CD4-positive, alpha-beta memory T cell (primary cell): ENCODE measurements at regions not wholly inside any gene's neighbourhood (a gene's known extent, or its start where the extent isn't known, plus 50 kb on each side); places are given as distances from the start of the nearest gene placed in this dataset.

ENCODE experiments used
- CTCF ChIA-PET: fragments of 350-600 bp; sonication (Branson Sonifier 250); formaldehyde crosslinking; loops from one replicate; lab custom pipeline; 2021; ENCODE audit warnings: inconsistent platforms; ENCODE audit not compliant: partially characterized antibody; lab: Charles Lee
- POLR2A ChIA-PET: fragments of 350-600 bp; sonication (Branson Sonifier 250); formaldehyde crosslinking; loops from one replicate; lab custom pipeline; 2021; ENCODE audit not compliant: partially characterized antibody; lab: Charles Lee
- DNase-seq, 5 donors: peaks; one replicate each; pipeline versions ENCODE4 v3.0.0 to v3.0.0-alpha.2; 2020 to 2022; ENCODE audit warnings: mixed read lengths in 1 of 5
- H3K27ac ChIP-seq: one replicate; pipeline ENCODE4 v1.7.0; 2013; ENCODE audit warnings: low read depth, low read length
- H3K27me3 ChIP-seq: 2 replicates; pipeline ENCODE4 v1.7.0; 2013; ENCODE audit warnings: mild to moderate bottlenecking, low read length, moderate library complexity; ENCODE audit not compliant: insufficient read depth
- H3K36me3 ChIP-seq: 2 replicates; pipeline ENCODE4 v1.7.0; 2013; ENCODE audit warnings: mild to moderate bottlenecking, low read length, moderate library complexity; ENCODE audit not compliant: insufficient read depth
- H3K4me1 ChIP-seq: 2 replicates; pipeline ENCODE4 v1.7.0; 2013; ENCODE audit warnings: mild to moderate bottlenecking, low read length, moderate library complexity; ENCODE audit not compliant: insufficient read depth
- H3K4me3 ChIP-seq, 2 donors: one replicate each; pipeline ENCODE4 v1.7.0; 2013; ENCODE audit warnings: low read length in 2 of 2, mild to moderate bottlenecking in 1 of 2
- H3K9me3 ChIP-seq, 2 donors: one replicate each; pipeline ENCODE4 v1.7.0; 2013; ENCODE audit warnings: low read length in 2 of 2, control low read depth in 1 of 2; ENCODE audit not compliant: control insufficient read depth in 1 of 2
- H3K27ac Mint-ChIP-seq, 7 donors: one replicate each; pipeline ENCODE4 v1.8.0; 2020 to 2021; ENCODE audit warnings: mixed read lengths in 7 of 7, mild to moderate bottlenecking in 6 of 7, inconsistent platforms in 3 of 7, moderate library complexity in 3 of 7
- H3K27me3 Mint-ChIP-seq, 2 donors: one replicate each; pipeline ENCODE4 v1.8.0; 2020 to 2021; ENCODE audit warnings: mixed read lengths in 2 of 2
- H3K36me3 Mint-ChIP-seq, 2 donors: one replicate each; pipeline ENCODE4 v1.8.0; 2020 to 2021; ENCODE audit warnings: mixed read lengths in 2 of 2, inconsistent platforms in 1 of 2, mild to moderate bottlenecking in 1 of 2
- H3K4me1 Mint-ChIP-seq, 4 donors: one replicate each; pipeline ENCODE4 v1.8.0; 2020 to 2021; ENCODE audit warnings: mixed read lengths in 4 of 4, mild to moderate bottlenecking in 1 of 4
- H3K4me3 Mint-ChIP-seq, 8 donors: one replicate each; pipeline ENCODE4 v1.8.0; 2020 to 2021; ENCODE audit warnings: mixed read lengths in 8 of 8, mild to moderate bottlenecking in 7 of 8, moderate library complexity in 6 of 8, inconsistent platforms in 3 of 8
- H3K9me3 Mint-ChIP-seq, 8 donors: one replicate each; pipeline ENCODE4 v1.8.0; 2020 to 2021; ENCODE audit warnings: mixed read lengths in 8 of 8, mild to moderate bottlenecking in 5 of 8, inconsistent platforms in 3 of 8, moderate library complexity in 1 of 8
- intact Hi-C: fragments of 100-400 bp; cut with micrococcal nuclease; formaldehyde crosslinking; loops from one replicate; pipeline ENCODE4 v1.15.1; 2023

DNA sequence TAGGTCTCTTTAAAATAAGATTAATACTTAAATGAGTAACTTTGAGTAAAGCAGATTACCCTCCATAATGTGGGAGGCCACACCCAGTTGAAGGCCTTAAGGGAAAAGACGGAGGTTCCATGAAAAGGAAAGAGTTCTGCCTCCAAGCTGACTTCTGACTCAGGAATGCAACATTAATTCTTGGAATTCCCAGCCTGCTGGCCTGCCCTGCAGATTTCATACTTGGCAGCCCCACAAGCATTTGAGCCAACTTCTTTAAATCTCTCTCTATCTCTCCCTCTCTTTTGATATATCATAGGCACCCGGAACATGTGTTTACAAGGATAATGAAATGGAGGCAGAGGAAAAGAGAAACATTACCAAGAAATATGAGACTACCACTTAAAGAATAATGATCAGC, 902.3 kb upstream of the MIR17HG start:
- Mint-ChIP-seq H3K9me3 (peaks cover 2 to 15% (median 5%) of the 10 kb centered on the region in 8 donors), H3K4me1 (no peaks in the 10 kb centered on the region), H3K4me3 (no peak overlapping the region), H3K36me3 (no peaks in the 10 kb centered on the region), H3K27me3 (no peaks in the 10 kb centered on the region), H3K27ac (no peak overlapping the region)
- no peaks in the 10 kb centered on the region for H3K27me3 ChIP-seq
- no peak overlapping the region for H3K27ac ChIP-seq
- no peak overlapping the region for H3K4me3 ChIP-seq
- no peak for DNase-seq
- intact Hi-C loops: no loop called here
- no peaks in the 10 kb centered on the region for H3K36me3 ChIP-seq
- no peaks in the 10 kb centered on the region for H3K4me1 ChIP-seq
- H3K9me3 ChIP-seq: peaks cover 0 to 3% of the 10 kb centered on the region in 2 donors
- POLR2A ChIA-PET: no interaction called here
- CTCF ChIA-PET: no interaction called here

GRCh38 chr13:90447034-90447733, 900.3 kb upstream of the MIR17HG start:
- no peak overlapping the region for H3K27ac ChIP-seq
- CTCF ChIA-PET: no interaction called here

GRCh38 chr13:90447734-90448101, 899.8 kb upstream of the MIR17HG start:
- ChIA-PET CTCF (no interaction called here), POLR2A (no interaction called here)
- Histone ChIP-seq H3K4me3 (no peak overlapping the region), H3K27me3 (no peaks in the 10 kb centered on the region), H3K9me3 (peaks cover 0 to 3% of the 10 kb centered on the region in 2 donors), H3K36me3 (no peaks in the 10 kb centered on the region), H3K4me1 (no peaks in the 10 kb centered on the region), H3K27ac (no peak overlapping the region)
- H3K36me3 Mint-ChIP-seq: no peaks in the 10 kb centered on the region
- no peak overlapping the region for H3K4me3 Mint-ChIP-seq
- H3K9me3 Mint-ChIP-seq: peaks cover 0 to 11% (median 8%) of the 10 kb centered on the region in 8 donors
- H3K27ac Mint-ChIP-seq: no peak overlapping the region
- intact Hi-C loops: no loop called here
- DNase-seq: no peak
- no peaks in the 10 kb centered on the region for H3K27me3 Mint-ChIP-seq
- H3K4me1 Mint-ChIP-seq: no peaks in the 10 kb centered on the region

More at GRCh38 chr13:90447034-90447733, 900.3 kb upstream of the MIR17HG start:
- Histone ChIP-seq H3K9me3 (peaks cover 0 to 3% of the 10 kb centered on the region in 2 donors), H3K27me3 (no peaks in the 10 kb centered on the region), H3K4me3 (no peak overlapping the region), H3K36me3 (no peaks in the 10 kb centered on the region), H3K4me1 (no peaks in the 10 kb centered on the region)
- Mint-ChIP-seq H3K36me3 (no peaks in the 10 kb centered on the region), H3K27me3 (no peaks in the 10 kb centered on the region), H3K4me1 (no peaks in the 10 kb centered on the region), H3K9me3 (peaks cover 2 to 13% (median 8%) of the 10 kb centered on the region in 8 donors), H3K27ac (no peak overlapping the region), H3K4me3 (no peak overlapping the region)
- POLR2A ChIA-PET: no interaction called here
- intact Hi-C loops: no loop called here
- DNase-seq: no peak

DNA sequence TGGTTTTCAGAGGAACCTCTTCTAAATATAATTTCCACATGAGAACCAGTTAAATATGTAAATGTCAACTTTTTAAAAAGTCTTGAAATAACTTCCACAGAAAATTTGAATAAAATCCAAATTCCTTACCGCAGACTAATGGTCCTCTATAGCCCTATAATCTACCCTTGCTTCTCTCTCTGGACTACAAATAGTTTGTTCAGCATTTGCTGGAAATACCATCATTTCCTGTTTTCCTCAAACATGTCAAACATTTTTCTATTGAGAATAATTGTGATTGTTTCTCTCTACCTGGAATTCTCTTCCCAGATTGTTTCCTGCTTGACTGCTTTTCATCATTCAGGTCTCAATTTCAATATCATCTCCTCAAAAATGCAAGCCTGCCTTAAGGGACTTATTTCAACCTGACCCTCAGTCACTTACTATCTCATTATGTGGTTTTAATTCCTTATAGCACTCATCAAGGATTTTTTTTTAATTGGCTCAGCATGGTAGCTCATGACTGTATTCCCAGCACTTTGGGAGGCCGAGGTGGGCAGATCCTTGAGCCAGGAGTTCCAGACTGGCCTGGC, 898.9 kb upstream of the MIR17HG start:
- H3K4me3 Mint-ChIP-seq: no peak overlapping the region
- H3K36me3 Mint-ChIP-seq: no peaks in the 10 kb centered on the region
- no peak overlapping the region for H3K27ac Mint-ChIP-seq
- POLR2A ChIA-PET: no interaction called here
- Histone ChIP-seq H3K9me3 (peaks cover 0 to 3% of the 10 kb centered on the region in 2 donors), H3K27ac (no peak overlapping the region), H3K4me1 (no peaks in the 10 kb centered on the region), H3K27me3 (no peaks in the 10 kb centered on the region), H3K36me3 (no peaks in the 10 kb centered on the region), H3K4me3 (no peak overlapping the region)
- H3K9me3 Mint-ChIP-seq: peaks cover 0 to 11% (median 8%) of the 10 kb centered on the region in 8 donors
- H3K4me1 Mint-ChIP-seq: no peaks in the 10 kb centered on the region
- DNase-seq: no peak
- CTCF ChIA-PET: no interaction called here
- intact Hi-C loops: no loop called here
- no peaks in the 10 kb centered on the region for H3K27me3 Mint-ChIP-seq

GRCh38 chr13:90453342-90453741, 894.1 kb upstream of the MIR17HG start:
- Mint-ChIP-seq H3K4me3 (no peak overlapping the region), H3K27me3 (no peaks in the 10 kb centered on the region), H3K27ac (no peak overlapping the region), H3K9me3 (peaks cover 0 to 12% (median 4%) of the 10 kb centered on the region in 8 donors), H3K4me1 (no peaks in the 10 kb centered on the region), H3K36me3 (no peaks in the 10 kb centered on the region)
- no peak for DNase-seq
- no peaks in the 10 kb centered on the region for H3K9me3 ChIP-seq
- ChIA-PET POLR2A (no interaction called here), CTCF (no interaction called here)
- no peaks in the 10 kb centered on the region for H3K27me3 ChIP-seq
- intact Hi-C loops: no loop called here
- no peaks in the 10 kb centered on the region for H3K36me3 ChIP-seq
- no peaks in the 10 kb centered on the region for H3K4me1 ChIP-seq
- no peak overlapping the region for H3K4me3 ChIP-seq
- no peak overlapping the region for H3K27ac ChIP-seq

- no peaks in the 10 kb centered on the region for H3K36me3 Mint-ChIP-seq
- no peaks in the 10 kb centered on the region for H3K4me1 ChIP-seq
- CTCF ChIA-PET: no interaction called here
These were observed 893.4 kb upstream of the MIR17HG start for GRCh38 chr13:90454002-90454636.

DNA sequence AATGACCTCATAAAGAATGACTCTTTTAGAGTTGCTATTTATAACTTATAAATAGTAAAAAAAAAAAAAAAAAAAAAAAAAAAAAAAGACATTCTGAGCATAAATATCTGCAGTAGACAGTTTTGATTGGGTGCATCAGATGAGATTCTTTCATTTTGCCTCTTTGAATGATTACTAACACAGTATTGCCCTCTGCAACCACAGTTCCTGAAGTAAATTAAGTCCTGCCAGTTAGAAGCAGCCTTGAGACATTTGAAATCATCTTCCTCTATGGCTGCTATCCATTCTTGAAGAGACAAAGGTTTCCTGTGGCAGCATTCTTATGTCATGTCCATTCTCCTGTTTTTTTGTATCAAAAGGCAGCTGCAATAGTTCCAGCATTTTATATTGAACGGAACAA, 892.4 kb upstream of the MIR17HG start:
- Mint-ChIP-seq H3K4me3 (no peak overlapping the region), H3K36me3 (no peaks in the 10 kb centered on the region), H3K27ac (no peak overlapping the region), H3K27me3 (no peaks in the 10 kb centered on the region), H3K4me1 (no peaks in the 10 kb centered on the region), H3K9me3 (peaks cover 0 to 11% (median 3%) of the 10 kb centered on the region in 8 donors)
- ChIA-PET CTCF (no interaction called here), POLR2A (no interaction called here)
- H3K36me3 ChIP-seq: no peaks in the 10 kb centered on the region
- no peaks in the 10 kb centered on the region for H3K4me1 ChIP-seq
- H3K27ac ChIP-seq: no peak overlapping the region
- H3K27me3 ChIP-seq: no peaks in the 10 kb centered on the region
- no peaks in the 10 kb centered on the region for H3K9me3 ChIP-seq
- no peak overlapping the region for H3K4me3 ChIP-seq
- intact Hi-C loops: no loop called here
- no peak for DNase-seq

More at GRCh38 chr13:90454002-90454636, 893.4 kb upstream of the MIR17HG start:
- Mint-ChIP-seq H3K4me1 (no peaks in the 10 kb centered on the region), H3K27ac (no peak overlapping the region), H3K9me3 (peaks cover 0 to 11% (median 3%) of the 10 kb centered on the region in 8 donors), H3K4me3 (no peak overlapping the region), H3K27me3 (no peaks in the 10 kb centered on the region)
- no peak for DNase-seq
- Histone ChIP-seq H3K27me3 (no peaks in the 10 kb centered on the region), H3K4me3 (no peak overlapping the region), H3K36me3 (no peaks in the 10 kb centered on the region), H3K27ac (no peak overlapping the region), H3K9me3 (no peaks in the 10 kb centered on the region)
- intact Hi-C loops: no loop called here
- POLR2A ChIA-PET: no interaction called here
